HG03060 (cell line): ENCODE measurements at regions not wholly inside any gene's neighbourhood (a gene's known extent, or its start where the extent isn't known, plus 50 kb on each side); places are given as distances from the start of the nearest gene placed in this dataset.

Experiments used
- ATAC-seq: cut with Tn5 transposase; IDR thresholded peaks from one replicate; pipeline ENCODE4 v1.9.1; 2021; ENCODE audit warnings: low read depth, moderate number of reproducible peaks; ENCODE audit not compliant: unreplicated experiment

DNA sequence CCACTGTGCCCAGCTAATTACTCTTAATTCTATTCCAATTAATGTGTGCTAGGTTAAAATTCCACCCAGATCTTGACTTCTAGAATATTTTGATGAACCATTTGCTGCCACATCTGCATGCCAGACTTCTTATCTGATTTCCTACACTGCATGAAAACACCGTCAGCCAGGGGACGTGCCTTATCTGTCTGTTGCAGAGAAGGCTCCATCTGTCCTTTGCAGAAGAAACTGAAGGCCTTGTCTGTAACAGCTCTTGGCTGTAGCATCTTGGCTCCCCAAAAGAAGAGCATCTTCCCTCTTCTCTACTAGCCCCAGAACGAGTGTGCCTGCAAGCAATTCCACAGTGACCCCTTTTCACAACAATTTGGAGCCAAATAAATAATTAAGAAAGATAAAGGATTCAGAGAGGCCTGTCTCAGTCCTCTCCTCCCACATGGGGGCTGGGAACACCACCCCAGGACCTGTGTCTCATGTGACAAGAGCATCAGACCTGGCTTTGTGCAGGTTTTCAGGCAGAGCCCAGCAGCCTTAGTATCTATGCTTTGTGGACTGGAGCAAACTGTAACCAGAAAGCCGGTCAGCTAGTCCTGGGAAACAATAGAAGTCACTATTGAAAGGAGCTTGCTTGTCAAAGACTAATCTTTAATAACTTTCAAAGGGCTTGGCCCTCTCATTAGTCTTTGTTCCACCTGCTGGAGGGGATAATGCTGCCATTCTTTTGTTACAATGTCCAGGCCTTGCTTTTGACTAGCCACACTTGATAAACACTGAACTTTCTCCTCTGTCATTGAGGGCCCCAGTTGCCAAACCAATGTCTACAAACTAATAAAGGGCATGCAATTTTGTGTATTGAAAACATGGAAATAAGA, 84.0 kb upstream of the NEUROD1 start:
- ATAC-seq: no peak

DNA sequence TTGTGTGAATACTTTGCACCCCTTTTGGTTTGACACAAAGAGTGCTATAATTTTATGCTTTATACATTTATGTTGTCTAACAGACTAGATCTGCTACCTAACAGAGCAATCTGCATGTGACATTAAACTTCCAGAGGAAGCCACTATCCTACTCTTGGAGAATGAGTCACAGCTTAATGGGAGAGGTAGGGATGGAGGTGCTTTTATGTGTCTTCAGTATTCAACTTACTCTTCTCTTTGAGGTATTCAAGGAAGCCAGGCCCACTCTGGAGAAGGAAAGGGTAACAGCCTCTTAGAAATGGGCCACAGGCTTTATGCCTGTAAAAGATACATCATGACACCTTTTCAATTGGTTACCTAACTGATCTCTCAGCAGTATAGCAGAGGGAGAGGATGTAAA, 85.8 kb upstream of the NEUROD1 start:
- no peak for ATAC-seq

DNA sequence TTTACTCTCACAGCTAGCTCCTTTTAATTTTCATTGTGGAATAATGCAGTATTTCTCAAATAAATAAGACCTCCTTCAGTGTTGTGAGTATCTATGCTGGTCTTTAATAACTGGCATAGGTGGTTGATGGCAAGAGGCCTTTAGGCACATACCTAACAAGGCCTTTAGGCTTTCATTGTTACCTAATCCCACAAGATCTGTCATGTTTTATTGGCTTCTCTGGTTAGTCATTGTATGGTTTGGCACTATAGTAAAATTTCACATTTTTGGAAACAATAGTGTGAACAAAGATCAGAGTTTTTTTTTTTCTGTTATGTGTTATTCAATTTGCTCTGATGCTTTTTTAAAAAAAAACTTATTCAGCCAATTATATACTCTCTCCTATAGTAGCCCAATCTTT, 89.8 kb upstream of the NEUROD1 start:
- no peak for ATAC-seq

DNA sequence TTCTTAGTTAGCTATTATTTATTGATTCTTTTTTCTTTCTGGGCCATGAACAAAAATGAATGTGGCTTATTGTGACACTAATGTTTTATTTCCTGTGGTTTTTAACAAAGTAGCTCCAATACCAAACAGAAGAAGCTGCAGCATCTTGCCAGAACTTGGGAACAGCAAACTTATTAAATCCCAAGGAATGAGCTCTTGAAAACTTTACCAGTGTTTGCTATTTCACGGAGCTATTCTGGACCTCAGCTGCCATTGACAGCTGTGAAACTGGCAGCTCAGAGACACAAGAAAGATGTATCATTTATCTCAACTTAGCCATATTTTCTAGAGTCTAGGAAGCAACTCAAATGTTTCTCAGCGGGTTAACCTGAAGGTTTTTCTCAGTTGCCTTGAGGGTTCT, 91.0 kb upstream of the NEUROD1 start:
- no peak for ATAC-seq

DNA sequence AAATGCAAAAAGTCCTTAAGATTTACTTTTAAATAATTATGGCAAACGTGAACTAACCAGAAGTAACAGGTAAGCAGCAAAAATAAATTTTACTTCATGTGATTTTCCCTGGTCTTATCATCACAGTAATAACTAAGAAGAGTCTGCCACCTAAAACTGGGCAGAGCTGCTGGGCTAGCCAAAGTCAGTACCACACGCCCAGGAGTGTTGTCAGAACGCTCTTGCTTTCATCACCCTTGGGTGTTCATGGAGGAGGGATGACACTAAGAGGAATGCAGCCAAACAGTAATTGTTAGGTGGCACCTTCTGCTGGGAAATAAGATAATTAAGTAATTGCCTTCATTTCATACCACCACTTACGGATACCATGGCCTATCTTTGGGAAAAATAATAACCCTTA, 92.0 kb upstream of the NEUROD1 start:
- ATAC-seq: no peak

DNA sequence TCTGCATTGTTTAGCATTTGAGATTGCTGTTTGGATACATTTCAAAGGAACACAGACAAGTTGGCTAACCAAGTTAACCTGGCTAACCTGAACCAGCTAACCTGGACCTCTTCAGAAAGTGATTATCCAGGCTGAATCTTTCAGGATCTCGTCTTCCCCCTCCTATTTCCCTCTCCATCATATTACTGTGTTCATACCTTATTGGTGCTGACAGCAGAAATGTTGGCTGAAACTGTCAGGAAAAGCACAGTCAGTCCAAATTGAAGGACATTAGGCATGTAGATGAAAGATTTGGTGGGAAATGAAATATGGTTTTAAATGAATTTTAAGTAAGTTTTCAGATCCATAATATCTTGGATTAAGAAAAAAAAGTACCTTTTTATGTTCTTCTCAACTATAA, 92.5 kb upstream of the NEUROD1 start:
- no peak for ATAC-seq

DNA sequence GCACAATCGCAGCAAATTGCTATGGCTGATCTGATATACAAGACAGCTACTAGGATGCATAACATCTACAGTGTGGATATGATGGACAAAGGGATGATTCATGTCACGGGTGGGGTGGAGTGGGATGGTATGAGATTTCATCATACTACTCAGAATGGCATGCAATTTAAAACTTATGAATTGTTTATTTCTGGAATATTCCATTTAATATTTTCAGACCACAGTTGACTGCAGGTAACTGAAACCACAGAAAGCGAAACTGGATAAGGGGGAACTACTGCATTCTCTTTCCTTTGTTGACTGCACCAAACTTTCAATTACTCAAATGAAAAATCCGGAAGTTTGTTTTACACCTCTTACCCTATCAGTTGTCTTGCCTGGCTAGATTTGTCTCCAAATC, 94.4 kb upstream of the NEUROD1 start:
- ATAC-seq: peak; percentile 69

DNA sequence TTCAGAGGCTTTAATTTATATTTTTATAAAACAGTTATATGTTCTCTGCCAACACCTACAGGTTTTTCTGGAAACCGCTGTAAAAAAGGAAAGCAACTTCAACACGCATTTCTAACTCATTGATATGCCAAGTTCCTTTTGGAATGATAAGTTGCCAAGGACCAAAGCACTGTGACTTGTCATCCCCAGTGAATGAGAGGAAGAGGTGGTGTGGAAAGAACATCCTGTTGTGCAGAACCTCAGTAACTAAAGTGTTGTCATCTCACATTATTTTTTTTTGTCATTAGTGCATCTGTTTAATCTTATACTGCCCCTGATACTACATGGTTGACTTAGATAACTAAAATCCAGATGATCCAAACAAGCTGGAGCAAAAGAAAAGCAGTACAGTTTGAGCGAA, 96.0 kb upstream of the NEUROD1 start:
- no peak for ATAC-seq

DNA sequence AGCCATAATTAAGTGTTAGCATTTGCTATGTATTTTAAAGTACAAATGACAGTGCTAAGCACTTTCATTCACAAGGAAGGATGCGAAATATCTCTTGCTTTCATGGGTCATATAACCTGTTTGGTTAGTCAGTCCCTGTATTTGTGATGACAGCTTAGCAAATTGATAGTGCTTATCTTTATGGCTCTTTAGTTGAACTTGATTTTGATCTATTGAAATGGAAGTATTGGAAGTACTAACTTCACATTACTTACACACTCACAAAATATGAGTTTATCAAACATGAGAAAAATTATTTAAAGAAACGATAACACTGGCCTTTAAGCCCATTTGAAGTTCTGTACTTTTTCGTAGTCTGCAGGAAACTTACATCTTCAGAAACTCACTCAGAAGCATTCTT, 97.4 kb upstream of the NEUROD1 start:
- ATAC-seq: no peak

DNA sequence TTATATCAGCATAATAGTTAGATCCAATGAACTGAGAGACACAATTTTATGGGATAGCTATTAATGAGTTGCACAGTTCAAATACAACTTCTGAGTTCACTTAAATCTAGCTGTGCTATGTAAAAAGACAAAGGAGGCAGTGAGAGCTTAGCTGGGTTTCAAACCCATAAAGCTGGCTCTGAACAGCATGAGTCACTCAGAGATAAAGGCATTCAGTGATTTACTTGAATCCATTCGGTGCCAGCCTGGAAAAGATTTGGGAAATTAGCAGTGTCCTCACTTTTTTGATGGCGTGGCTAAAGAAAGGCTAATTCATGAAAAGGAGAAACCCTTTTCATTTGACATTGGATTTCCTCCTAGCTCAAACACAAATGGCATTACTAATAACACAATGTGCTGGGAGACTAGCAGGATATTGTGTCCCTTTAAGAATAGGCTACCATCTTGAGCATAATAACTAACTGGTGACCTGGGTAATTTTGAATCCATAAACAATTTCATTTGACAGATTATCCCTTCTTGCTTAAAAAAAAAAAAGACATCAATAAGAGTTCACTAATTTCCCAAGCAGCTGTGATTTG, 98.4 kb upstream of the NEUROD1 start:
- no peak for ATAC-seq

DNA sequence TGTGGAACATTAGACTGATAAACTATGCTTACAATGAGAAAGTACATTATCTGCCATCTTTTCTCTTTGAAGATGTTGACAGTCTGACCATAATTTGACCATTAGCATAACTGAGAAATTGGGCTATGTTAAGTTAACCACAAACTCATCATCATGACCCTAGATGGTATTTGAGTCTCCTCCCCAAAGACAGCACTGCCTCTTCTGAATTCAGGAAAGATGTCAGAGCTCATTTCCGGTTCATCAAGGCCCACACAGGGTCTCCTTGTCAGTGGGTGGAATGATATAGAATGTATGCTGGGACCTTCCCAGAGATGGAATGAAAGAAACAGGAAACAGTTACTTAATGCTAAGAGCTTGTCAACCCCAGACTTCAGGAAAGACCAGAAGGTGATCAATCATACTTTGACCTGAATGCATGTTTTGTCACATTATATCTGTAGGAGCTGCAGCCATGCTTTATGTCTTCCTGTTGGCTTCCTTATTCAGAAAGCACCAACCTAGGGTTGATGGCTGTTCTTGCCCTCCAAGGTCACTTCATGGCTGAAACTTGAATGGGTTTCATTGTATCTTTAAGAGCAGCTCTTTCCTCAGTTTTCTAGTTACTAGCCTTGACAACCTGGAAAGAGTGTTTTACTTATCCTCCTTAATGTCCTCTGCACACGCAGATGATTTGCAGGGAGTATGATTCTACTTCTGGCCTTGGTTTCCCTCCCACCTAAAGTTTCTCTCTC, 99.1 kb upstream of the NEUROD1 start:
- ATAC-seq: peak; percentile 31

DNA sequence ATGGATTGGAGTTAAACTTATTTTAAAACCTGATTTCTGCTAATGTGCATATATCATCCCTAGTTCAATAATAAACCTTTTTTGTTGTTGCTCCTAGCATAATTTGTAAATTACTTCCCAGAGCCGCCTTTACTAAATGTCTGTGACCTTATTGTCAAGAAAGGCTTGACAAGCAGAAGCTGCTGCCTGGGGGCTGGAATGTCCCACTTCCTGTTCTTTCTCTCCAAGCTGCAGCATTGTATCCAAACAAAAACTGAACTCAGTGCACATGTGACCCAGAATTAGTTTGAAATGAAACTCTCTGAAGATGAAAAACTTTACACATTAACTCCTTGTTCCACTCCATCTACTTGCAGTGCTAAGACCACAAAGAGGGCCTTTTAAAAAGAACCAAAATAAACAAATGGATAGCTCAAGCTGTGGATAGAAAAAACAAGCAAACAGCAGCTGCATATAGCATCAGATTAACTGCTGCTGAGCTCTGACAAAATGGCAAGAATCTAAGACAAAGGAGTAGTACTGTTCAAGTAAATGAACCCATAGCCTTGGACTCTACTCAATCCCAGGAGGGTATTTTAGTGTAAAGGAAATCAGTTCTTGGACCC, 99.8 kb upstream of the NEUROD1 start:
- peak; percentile 65 for ATAC-seq

DNA sequence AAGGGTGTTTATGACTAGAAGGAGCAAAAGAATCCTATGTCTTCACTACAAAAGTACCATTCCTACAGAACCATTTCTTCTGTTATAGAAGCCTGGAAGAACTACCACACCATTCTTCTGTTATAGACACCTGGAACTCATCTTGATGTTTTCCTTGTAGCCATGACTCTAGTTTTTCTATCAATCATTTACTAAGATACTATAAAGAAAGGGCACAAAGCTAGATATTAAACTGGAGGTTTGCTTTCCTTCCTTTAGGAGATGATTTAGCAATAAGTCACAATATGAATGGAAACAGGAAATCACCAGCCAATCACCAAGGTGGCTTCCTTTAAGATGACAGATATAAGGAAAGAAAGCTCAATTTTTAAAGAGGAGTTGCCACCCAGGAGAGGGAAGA, 100.3 kb upstream of the NEUROD1 start:
- ATAC-seq: peak; percentile 4

DNA sequence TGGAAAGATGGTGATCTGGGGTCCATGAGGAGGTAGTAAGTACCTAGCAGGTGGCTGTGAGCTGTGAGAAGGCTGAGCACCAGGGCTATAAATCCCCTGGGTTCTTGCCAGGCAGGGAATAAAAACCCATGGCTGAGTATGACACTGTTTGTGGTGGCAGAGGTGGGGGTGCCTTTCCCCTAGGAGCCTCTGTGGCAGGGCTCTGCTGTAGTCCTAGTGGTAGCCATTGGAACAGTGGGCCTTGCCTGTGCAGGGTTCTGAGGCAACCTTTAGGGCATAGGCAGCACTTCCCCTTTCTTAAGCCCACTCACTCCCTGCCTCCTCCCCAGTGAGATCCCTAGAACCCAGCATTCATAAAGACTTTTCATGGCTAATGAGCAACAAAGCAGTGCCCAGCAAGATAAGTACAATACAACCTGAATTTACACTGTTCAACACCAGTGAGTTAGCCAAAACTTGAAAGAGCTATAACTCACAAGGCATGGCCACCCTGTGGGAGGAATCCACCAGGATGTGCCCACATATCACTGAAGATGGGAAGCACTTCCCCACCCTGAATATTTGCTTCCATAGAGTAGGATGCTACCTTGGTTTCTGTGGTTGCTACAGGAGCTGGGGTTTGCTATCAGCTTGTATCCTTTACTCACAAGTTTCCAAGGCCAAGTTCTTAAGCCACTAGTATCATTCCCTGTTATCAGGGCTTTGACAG, 100.9 kb upstream of the NEUROD1 start:
- no peak for ATAC-seq

DNA sequence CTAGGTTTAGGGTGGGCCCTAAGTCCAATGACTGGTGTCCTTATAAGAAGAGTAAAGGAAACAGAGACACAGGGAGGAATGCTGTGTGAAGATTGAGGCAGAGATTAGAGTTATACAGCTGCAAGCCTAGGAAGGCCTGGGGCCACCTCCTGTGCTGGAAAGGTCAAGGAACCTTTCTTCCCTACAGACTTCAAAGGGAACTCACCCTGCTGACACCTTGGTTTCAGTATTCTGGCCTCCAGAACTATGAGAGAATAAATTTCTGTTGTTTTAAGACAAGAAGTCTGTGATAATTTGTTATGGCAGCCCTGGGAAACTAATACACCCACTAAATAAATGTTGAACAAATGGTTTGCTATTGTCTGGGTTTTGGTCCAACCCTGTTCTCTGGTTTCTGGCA, 102.3 kb upstream of the NEUROD1 start:
- no peak for ATAC-seq

DNA sequence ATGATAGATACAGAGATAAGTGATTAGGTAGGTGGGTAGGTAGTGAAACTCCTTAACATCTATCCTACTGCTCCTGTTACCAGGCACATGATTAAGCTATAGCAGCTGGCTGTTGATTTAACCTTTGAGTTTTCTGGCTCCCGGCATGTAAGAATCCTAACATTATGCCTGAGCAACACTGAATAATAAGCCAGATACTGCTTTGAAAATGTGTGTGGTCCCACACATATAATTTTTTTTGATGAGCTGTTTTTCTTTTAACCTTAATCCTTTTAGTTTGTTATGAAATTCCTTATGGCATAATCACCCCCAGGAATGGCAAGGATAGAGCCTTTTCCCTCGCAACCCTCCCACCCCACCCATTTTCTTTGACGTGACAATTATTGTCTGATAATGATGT, 104.2 kb upstream of the NEUROD1 start:
- ATAC-seq: no peak

DNA sequence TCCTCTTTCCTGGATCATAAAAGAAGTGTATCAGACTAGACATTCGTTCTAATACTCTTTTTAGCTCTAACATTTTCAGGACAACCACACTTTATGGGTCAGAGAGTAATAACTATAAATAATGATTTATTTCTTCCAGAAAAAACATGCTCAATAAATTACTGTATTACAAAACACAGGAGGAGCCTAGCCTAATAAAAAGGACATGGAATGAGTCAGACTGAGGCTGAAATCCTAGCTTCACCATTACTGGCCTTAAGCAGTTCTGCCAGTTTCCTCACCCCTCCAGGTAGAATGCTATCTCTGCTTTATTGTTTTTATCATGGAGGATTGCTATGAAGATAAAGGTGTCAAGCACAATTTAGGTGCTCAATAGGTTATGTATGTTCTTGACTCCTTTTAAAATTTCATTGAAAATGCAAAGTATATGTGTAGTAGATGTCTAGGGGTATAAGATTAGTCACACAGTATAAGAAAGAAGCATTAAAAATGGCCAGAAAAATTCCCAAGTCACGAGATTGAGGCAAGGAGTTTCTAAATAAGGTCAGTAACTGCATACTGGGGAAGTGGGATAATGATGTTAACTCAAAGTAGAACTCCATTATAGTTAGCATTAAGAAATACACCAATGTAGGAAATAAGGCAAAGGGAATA, 105.5 kb upstream of the NEUROD1 start:
- no peak for ATAC-seq

DNA sequence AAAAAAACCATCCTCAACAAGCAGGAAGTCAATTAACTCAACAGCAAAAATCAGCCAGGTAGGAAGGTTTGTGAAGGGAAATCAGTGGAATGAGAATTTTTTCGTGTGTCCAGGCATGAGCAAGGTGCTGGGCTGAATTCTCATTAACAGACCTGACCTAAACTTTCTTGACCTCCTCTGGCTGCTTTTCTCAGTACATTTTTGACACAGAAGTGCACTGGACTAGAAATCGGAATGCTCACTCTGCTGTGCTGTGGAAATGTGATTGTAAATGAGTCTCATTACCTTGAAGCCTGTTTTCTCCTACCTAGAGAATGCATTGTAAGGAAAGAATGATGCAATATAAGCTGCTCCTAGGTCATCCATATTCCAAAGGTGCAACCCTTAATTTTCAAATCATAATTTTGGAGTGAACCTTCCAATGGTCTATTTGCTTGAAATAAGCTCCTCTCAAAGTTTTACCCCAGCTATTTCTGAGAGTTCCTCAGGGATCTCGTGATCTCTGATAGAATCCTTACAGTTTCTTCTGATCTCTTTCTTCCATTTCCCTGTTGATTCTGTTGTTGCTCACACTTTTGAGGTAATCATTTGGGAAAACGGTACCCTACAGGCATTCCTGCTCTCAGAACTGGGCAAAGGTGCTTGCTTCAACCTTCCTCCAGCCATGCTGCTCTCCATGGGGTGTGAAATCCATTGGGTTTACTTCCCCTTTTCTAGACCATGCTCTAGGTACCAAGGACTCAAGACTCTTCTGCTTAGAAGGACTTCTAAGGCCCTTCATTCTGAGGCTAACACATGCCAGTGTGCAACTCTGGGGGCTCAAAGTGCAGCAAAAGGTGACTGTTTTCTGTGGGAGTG, 104.9 kb upstream of the ITPRID2 start:
- no peak for ATAC-seq
